ENCODE measurements at regions not wholly inside any gene's neighbourhood (a gene's known extent, or its start where the extent isn't known, plus 50 kb on each side); places are given as distances from the start of the nearest gene placed in this dataset.

DNA sequence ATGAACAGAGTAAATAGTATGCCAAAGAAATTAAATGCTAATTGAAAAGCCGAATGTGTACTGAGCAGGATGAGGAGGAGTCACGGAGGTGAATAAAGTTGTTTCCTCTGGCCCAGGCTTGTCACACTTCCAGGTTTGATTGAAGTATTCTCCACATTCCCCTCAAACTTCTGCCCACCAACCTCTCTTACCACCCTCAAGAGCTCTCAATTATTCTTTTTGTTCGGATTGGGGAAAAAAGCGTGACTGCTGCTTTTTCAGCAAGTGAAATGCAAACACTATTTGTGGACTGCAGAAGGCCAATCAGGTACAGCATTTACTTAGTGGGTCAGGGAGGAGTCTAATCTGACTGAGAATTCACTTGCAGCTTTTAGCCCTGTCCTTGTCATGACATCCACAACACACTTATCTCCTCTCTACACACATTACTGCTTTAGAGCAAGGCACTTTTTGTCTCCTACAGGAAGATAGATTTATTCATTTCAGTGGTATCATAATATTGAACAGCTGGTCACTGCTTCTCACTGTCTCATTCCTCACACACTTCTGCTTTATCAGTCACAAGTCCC is 375.6 kb upstream of the PRMT6 start:
- TF ChIP-seq, protein P1, sequence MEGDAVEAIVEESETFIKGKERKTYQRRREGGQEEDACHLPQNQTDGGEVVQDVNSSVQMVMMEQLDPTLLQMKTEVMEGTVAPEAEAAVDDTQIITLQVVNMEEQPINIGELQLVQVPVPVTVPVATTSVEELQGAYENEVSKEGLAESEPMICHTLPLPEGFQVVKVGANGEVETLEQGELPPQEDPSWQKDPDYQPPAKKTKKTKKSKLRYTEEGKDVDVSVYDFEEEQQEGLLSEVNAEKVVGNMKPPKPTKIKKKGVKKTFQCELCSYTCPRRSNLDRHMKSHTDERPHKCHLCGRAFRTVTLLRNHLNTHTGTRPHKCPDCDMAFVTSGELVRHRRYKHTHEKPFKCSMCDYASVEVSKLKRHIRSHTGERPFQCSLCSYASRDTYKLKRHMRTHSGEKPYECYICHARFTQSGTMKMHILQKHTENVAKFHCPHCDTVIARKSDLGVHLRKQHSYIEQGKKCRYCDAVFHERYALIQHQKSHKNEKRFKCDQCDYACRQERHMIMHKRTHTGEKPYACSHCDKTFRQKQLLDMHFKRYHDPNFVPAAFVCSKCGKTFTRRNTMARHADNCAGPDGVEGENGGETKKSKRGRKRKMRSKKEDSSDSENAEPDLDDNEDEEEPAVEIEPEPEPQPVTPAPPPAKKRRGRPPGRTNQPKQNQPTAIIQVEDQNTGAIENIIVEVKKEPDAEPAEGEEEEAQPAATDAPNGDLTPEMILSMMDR (IDR thresholded peaks at IDR 0.05) = no peak
- TF ChIP-seq POLR2A (IDR thresholded peaks at IDR 0.05) = no peak

All from testis (tissue), 2 donors.